ENCODE measurements at regions not wholly inside any gene's neighbourhood (a gene's known extent, or its start where the extent isn't known, plus 50 kb on each side); places are given as distances from the start of the nearest gene placed in this dataset.

DNA sequence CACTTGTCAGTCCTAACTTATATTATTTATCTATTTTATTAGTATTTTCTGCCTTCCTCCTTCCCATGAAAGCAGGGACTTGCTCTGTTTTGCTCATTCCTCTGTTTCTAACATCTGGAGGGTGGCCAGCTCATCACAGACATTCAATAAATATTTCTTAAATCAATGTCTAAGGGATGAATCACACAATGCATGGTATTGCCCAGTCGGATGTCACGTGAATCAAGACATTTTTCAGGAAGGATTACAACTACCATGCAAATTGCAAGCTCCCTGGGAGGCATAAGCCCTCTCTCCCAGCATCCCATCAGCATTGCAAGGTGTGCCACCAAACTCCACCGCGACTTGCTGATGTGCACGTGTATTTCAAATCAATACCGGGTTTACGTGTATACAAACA, 146.6 kb upstream of the RNF32 start:
- TF ChIP-seq POU2F2 (IDR thresholded peaks at IDR 0.05; ENCODE audit: low read depth, low read length) (no peak), PAX5 (IDR thresholded peaks at IDR 0.05; ENCODE audit: insufficient read depth, low read length, severe bottlenecking) (no peak), TAF1 (IDR thresholded peaks at IDR 0.05; ENCODE audit: low read depth, low read length) (no peak), SPI1 (IDR thresholded peaks at IDR 0.05; ENCODE audit: low read depth, low read length) (no peak), POLR2AphosphoS5 (IDR thresholded peaks at IDR 0.05; ENCODE audit: low read depth, low read length) (no peak), POLR2A (IDR thresholded peaks at IDR 0.05; ENCODE audit: low read depth, low read length) (no peak)
- no peak for DNase-seq (ENCODE audit: insufficient read length, low spot score)

DNA sequence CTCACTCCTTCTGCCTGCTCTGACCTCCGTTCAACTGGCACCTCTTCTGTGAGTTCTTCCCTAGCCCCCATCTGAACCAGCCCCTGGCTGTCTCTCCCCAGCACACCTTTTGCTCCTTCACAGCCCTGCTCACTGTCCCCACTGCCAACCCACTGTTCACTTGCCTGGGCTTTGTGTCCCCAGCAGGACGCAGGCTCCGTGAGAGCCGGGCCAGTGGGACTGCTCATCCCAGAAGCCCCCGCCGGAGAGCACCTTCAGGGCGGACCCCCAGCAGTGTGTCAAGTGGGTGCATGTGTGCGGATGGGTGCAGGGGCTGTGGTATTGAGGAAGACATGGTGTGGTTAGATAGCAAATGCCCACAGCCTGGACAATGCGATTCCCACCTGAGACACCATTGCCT, 148.4 kb upstream of the RNF32 start:
- no peak for TF ChIP-seq POU2F2 (IDR thresholded peaks at IDR 0.05; ENCODE audit: low read depth, low read length)
- no peak for TF ChIP-seq POLR2AphosphoS5 (IDR thresholded peaks at IDR 0.05; ENCODE audit: low read depth, low read length)
- no peak for TF ChIP-seq TAF1 (IDR thresholded peaks at IDR 0.05; ENCODE audit: low read depth, low read length)
- TF ChIP-seq PAX5 (IDR thresholded peaks at IDR 0.05; ENCODE audit: insufficient read depth, low read length, severe bottlenecking): no peak
- FAIRE-seq (no peak), DNase-seq (ENCODE audit: insufficient read length, low spot score) (no peak)

More for the DNA sequence above, 146.6 kb upstream of the RNF32 start:
- no peak for FAIRE-seq

DNA sequence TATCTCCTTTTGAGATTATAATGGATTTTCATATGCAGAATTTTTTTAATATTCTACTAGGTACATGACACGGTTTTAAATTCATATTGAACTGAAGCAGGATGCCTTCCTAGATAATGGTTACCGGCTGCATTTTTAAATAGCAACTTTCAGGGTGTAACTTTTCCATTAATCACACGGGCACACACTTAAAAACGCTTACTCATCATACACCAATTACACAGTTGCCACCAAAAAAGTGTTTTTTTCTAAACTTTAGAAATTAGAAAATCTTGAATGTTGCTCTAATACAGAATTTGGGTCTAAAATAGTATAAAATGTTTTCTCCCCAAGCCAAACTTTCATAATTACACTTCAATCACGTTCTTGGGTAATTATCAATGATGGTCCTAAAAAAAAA, 149.1 kb upstream of the RNF32 start:
- FAIRE-seq: no peak
- TF ChIP-seq POU2F2 (IDR thresholded peaks at IDR 0.05; ENCODE audit: low read depth, low read length) (no peak), POLR2A (IDR thresholded peaks at IDR 0.05; ENCODE audit: low read depth, low read length) (no peak), POLR2AphosphoS5 (IDR thresholded peaks at IDR 0.05; ENCODE audit: low read depth, low read length) (no peak), SPI1 (IDR thresholded peaks at IDR 0.05; ENCODE audit: low read depth, low read length) (no peak), TAF1 (IDR thresholded peaks at IDR 0.05; ENCODE audit: low read depth, low read length) (no peak), PAX5 (IDR thresholded peaks at IDR 0.05; ENCODE audit: insufficient read depth, low read length, severe bottlenecking) (no peak)
- DNase-seq (ENCODE audit: insufficient read length, low spot score): no peak

DNA sequence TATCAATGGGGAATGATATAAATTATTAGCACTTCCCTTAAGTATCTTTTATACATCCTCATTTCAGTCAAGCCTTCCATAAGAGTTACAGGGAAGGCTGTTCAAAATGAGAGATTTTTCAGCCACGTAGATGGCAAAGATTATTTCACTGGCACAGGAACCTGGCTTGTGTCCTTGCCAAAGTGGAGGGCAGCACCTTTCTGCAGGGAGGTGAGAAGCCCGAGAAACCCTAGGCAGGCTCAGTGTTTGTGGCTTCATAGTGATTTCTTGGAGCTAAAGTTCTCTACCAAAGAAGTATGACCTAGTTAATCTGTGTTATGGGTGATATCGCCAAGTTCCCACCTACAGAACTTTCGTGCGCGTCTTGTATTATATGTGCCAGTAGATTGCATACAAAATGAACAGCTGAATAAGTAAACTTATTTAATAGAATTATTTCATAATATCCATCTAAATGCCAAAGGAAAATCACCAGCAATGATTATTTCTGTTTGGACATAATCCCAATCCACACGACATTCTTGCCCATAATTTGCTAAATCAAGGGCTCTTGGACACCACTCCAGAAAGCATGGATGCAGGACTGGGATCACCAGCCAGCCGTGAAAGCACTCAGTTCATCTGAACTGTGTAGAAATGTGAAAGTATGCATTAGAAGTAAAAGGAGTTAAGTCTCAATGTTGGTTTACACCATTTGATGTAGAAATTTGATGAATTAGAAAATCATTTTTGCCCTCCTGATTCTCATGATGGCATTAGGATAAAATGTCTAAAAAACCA, 150.4 kb upstream of the RNF32 start:
- no peak for FAIRE-seq
- no peak for TF ChIP-seq PAX5 (IDR thresholded peaks at IDR 0.05; ENCODE audit: insufficient read depth, low read length, severe bottlenecking)
- no peak for DNase-seq (ENCODE audit: insufficient read length, low spot score)

DNA sequence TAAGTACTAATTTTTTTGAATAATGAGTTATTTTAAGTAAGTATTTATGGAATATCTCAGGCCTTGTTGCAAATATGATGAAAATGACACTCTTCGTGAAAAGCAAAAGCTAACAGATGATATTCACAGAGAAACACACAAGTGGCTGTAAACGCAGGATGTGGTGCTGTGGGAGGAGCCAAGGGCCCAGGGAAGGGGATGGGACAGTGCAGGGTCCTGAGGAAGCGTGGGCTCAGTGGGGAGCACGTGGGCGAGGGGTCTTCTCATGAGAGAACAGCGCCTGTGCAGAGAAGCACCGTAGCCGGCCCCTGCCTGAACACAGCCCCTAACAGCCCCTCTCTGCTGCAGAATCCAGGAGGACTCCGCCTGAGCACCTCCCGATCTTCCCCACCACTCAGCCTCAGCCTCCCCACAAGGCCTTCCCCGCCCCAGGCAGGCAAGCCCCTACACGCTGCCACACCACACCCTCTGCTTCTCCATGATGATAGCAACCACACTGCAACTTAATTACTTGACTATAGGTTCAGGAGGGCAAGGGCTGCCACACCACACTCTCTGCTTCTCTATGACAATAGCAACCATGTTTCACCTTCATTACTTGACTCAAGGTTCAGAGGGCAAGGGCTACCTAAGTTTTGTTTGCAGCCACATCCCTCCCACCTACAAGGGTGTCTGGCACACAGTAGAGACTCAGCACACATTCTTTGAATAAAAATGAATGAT, 152.6 kb upstream of the RNF32 start:
- FAIRE-seq (no peak), DNase-seq (ENCODE audit: insufficient read length, low spot score) (no peak)
- TF ChIP-seq POU2F2 (IDR thresholded peaks at IDR 0.05; ENCODE audit: low read depth, low read length) (no peak), POLR2A (IDR thresholded peaks at IDR 0.05; ENCODE audit: low read depth, low read length) (no peak), POLR2AphosphoS5 (IDR thresholded peaks at IDR 0.05; ENCODE audit: low read depth, low read length) (no peak)

DNA sequence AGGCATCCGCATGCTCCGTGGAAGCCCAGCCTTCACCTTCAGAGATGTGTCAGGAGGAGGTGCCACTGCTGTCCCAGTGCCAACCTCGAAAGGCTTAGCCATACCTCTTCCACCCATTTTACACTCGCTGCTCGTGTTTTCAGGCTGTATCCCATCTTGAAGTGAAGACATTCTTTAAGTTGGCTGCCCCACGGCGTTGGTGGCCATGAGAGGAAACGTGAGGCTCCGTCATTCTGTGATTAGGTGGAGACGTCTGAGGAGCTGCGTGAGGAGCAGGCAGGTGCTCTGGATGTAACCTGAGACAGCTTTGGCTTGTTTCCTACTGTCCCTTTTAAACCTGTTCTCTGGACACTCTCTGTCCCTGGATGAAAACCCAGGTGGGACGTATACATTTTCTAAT, 159.9 kb upstream of the RNF32 start:
- no peak for FAIRE-seq
- no peak for DNase-seq (ENCODE audit: insufficient read length, low spot score)
- TF ChIP-seq TAF1 (IDR thresholded peaks at IDR 0.05; ENCODE audit: low read depth, low read length): no peak
- TF ChIP-seq POU2F2 (IDR thresholded peaks at IDR 0.05; ENCODE audit: low read depth, low read length): no peak
- TF ChIP-seq PAX5 (IDR thresholded peaks at IDR 0.05; ENCODE audit: insufficient read depth, low read length, severe bottlenecking): no peak
- TF ChIP-seq POLR2AphosphoS5 (IDR thresholded peaks at IDR 0.05; ENCODE audit: low read depth, low read length): no peak
- no peak for TF ChIP-seq SPI1 (IDR thresholded peaks at IDR 0.05; ENCODE audit: low read depth, low read length)
- TF ChIP-seq POLR2A (IDR thresholded peaks at IDR 0.05; ENCODE audit: low read depth, low read length): no peak

DNA sequence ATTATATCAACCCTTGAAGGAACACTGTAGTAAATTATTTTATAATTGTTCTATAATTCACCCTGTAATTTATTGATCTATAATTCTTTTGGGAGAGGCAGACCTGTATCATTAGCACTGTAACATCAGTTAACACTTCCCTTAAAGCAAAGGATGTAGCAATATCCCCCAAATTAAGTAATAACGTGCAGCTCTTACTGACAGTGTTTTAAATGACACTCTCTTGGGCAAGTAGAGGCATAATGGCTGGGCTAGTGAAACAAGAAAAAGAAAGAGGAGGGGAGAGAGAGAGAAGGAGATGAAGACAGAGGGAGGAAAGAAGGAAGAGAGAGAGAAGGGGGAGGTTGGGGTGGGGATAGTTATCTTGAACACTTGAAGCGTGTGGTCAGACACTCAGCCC, 161.0 kb upstream of the RNF32 start:
- DNase-seq (ENCODE audit: insufficient read length, low spot score) (no peak), FAIRE-seq (no peak)
- TF ChIP-seq SPI1 (IDR thresholded peaks at IDR 0.05; ENCODE audit: low read depth, low read length): no peak

DNA sequence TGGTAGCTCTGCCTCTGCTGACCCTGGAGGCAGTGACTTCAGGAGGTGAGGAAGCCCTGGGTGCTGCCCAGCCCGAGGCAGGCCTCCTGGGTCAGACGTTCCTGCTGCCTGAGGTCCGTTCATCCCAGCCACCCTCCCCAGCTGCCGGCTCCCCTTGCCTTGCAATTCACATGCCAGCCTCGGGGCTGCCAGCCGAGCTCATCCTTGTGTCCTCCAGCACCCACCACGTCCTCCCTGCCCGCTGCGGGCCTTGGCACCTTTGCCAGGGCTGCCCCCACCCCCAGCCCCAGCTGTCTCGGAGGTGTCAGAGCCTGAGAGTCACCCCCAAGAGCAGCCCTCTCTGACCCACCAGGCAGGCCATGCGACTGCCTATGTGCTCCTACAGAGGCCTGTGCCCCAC, 162.1 kb upstream of the RNF32 start:
- no peak for FAIRE-seq

DNA sequence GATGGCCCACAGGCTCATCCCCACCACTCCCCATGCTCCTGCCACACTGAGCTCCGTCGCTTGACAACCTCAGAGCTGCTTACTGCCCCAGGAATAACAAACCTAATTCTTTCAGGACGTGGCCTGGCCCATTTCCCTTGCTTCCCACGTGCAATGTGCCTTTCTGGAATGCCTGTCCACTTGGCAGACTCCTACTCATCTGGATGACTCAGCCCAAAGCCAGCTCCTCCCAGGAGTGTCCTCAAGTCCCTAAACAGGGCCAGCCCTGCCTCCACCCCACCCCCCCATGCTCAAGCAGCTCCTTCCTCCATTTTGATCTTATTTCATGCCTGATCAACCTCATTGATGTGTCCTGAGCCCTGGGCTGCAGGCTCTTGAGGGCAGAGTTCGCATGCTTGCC, 164.9 kb upstream of the RNF32 start:
- FAIRE-seq (no peak), DNase-seq (ENCODE audit: insufficient read length, low spot score) (no peak)
- TF ChIP-seq POLR2AphosphoS5 (IDR thresholded peaks at IDR 0.05; ENCODE audit: low read depth, low read length) (no peak), POU2F2 (IDR thresholded peaks at IDR 0.05; ENCODE audit: low read depth, low read length) (no peak), PAX5 (IDR thresholded peaks at IDR 0.05; ENCODE audit: insufficient read depth, low read length, severe bottlenecking) (no peak), SPI1 (IDR thresholded peaks at IDR 0.05; ENCODE audit: low read depth, low read length) (no peak)

More for the DNA sequence above, 162.1 kb upstream of the RNF32 start:
- TF ChIP-seq POU2F2 (IDR thresholded peaks at IDR 0.05; ENCODE audit: low read depth, low read length) (no peak), POLR2AphosphoS5 (IDR thresholded peaks at IDR 0.05; ENCODE audit: low read depth, low read length) (no peak), PAX5 (IDR thresholded peaks at IDR 0.05; ENCODE audit: insufficient read depth, low read length, severe bottlenecking) (no peak), POLR2A (IDR thresholded peaks at IDR 0.05; ENCODE audit: low read depth, low read length) (no peak), SPI1 (IDR thresholded peaks at IDR 0.05; ENCODE audit: low read depth, low read length) (no peak), TAF1 (IDR thresholded peaks at IDR 0.05; ENCODE audit: low read depth, low read length) (no peak)
- DNase-seq (ENCODE audit: insufficient read length, low spot score): no peak

DNA sequence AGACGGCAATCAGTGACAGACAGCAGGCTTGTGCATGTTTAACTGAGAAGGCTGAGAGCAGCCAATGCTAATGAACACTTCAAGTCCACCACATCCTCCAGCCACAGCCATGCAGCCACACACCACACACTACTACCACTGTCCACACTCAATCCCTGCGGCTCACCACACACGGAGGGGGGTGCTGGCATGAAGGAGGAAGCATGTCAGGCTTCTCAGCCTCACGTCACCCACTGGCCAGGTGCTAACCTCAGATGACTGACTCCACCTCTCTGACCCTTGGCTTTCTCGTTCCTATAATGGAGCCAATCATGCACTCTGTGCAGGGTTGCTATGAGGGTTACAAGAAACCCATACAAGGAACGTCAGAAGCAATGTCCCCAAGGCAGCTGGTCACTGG, 165.4 kb upstream of the RNF32 start:
- no peak for FAIRE-seq
- no peak for DNase-seq (ENCODE audit: insufficient read length, low spot score)
- TF ChIP-seq POLR2A (IDR thresholded peaks at IDR 0.05; ENCODE audit: low read depth, low read length) (no peak), SPI1 (IDR thresholded peaks at IDR 0.05; ENCODE audit: low read depth, low read length) (no peak), POLR2AphosphoS5 (IDR thresholded peaks at IDR 0.05; ENCODE audit: low read depth, low read length) (no peak)
